H1 (cell line): ENCODE measurements at regions not wholly inside any gene's neighbourhood (a gene's known extent, or its start where the extent isn't known, plus 50 kb on each side); places are given as distances from the start of the nearest gene placed in this dataset.

ENCODE experiments used
- CTCF ChIA-PET: fragments of 300-600 bp; sonication (Branson Sonifier 250); formaldehyde crosslinking; loops from one replicate; lab custom pipeline; 2021; ENCODE audit not compliant: partially characterized antibody; lab: Charles Lee
- POLR2A ChIA-PET: fragments of 300-600 bp; sonication (Branson Sonifier 250); formaldehyde crosslinking; loops from one replicate; lab custom pipeline; 2021; ENCODE audit warnings: inconsistent platforms; ENCODE audit not compliant: partially characterized antibody; lab: Charles Lee
- DNase-seq, 2 experiments: peaks; one replicate each; pipeline versions ENCODE4 v3.0.0 to v3.0.0-alpha.2; 2010 to 2022; ENCODE audit warnings: low spot score in 2 of 2, low read depth in 1 of 2, mixed read lengths in 1 of 2
- FAIRE-seq: peaks from 2 replicates; lab custom pipeline; 2011; peaks lifted over from hg19 to GRCh38; lab: Jason Lieb, UNC
- H2AFZ ChIP-seq: 2 replicates; pipeline ENCODE4 v1.8.1; 2012; ENCODE audit warnings: low read length, inconsistent platforms
- H2AK5ac ChIP-seq: 2 replicates; pipeline ENCODE4 v1.6.1; 2013; ENCODE audit warnings: low read depth, low read length
- H2BK120ac ChIP-seq: replicated peaks from 2 replicates; pipeline ENCODE3; 2013; ENCODE audit warnings: low read depth, low read length, inconsistent platforms
- H2BK12ac ChIP-seq: 2 replicates; pipeline ENCODE4 v1.6.1; 2013; ENCODE audit warnings: low read depth, low read length
- H2BK15ac ChIP-seq: 2 replicates; pipeline ENCODE4 v1.6.1; 2013; ENCODE audit warnings: low read length
- H2BK20ac ChIP-seq: 2 replicates; pipeline ENCODE4 v1.6.1; 2013; ENCODE audit warnings: low read length
- H2BK5ac ChIP-seq: 2 replicates; pipeline ENCODE4 v1.6.1; 2013; ENCODE audit warnings: low read depth, low read length
- H3K14ac ChIP-seq: 2 replicates; pipeline ENCODE4 v1.6.1; 2013; ENCODE audit warnings: inconsistent platforms; ENCODE audit not compliant: insufficient read length
- H3K18ac ChIP-seq: 2 replicates; pipeline ENCODE4 v1.6.1; 2013; ENCODE audit warnings: low read length; ENCODE audit errors: extremely low read depth
- H3K23ac ChIP-seq: 2 replicates; pipeline ENCODE4 v1.6.1; 2013; ENCODE audit warnings: inconsistent platforms; ENCODE audit not compliant: insufficient read length
- H3K23me2 ChIP-seq: 2 replicates; pipeline ENCODE4 v1.6.1; 2013; ENCODE audit warnings: low read depth, low read length
- H3K27ac ChIP-seq: 2 replicates; pipeline ENCODE4 v1.6.1; 2011; ENCODE audit warnings: low read depth, low read length, inconsistent platforms
- H3K27me3 ChIP-seq, 4 experiments: replicated peaks in 1 of 4; 1 replicate in 1 of 4; 2 replicates in 3 of 4; pipeline versions ENCODE4 v1.6.1 to v1.8.1; 2011 to 2013; ENCODE audit warnings: low read length in 3 of 4, mild to moderate bottlenecking in 3 of 4, inconsistent platforms in 2 of 4, mixed read lengths in 2 of 4, moderate library complexity in 1 of 4; ENCODE audit not compliant: control insufficient read depth in 3 of 4, insufficient read depth in 3 of 4; ENCODE audit errors: extremely low read depth in 1 of 4
- H3K36me3 ChIP-seq, 4 experiments: 2 replicates each; pipeline versions ENCODE4 v1.6.1 to v1.8.1; 2011 to 2013; ENCODE audit warnings: mild to moderate bottlenecking in 4 of 4, low read length in 3 of 4, moderate library complexity in 2 of 4, control low read depth in 1 of 4, inconsistent platforms in 1 of 4; ENCODE audit not compliant: insufficient read depth in 4 of 4, control insufficient read depth in 2 of 4
- H3K4ac ChIP-seq: replicated peaks from 2 replicates; pipeline ENCODE3; 2013; ENCODE audit warnings: low read length, low read depth, mixed read lengths, inconsistent platforms; ENCODE audit not compliant: insufficient read length
- H3K4me1 ChIP-seq, 4 experiments: replicated peaks in 1 of 4; 1 replicate in 1 of 4; 2 replicates in 3 of 4; pipeline versions ENCODE4 v1.6.1 to v1.8.1; 2011 to 2013; ENCODE audit warnings: low read length in 3 of 4, inconsistent platforms in 2 of 4, mixed read lengths in 1 of 4; ENCODE audit not compliant: insufficient read depth in 4 of 4, control insufficient read depth in 3 of 4
- H3K4me2 ChIP-seq, 2 experiments: 2 replicates each; pipeline versions ENCODE4 v1.6.1 to v1.8.1; 2011 to 2013; ENCODE audit warnings: low read depth in 2 of 2, low read length in 2 of 2, control low read depth in 1 of 2, inconsistent platforms in 1 of 2, mild to moderate bottlenecking in 1 of 2; ENCODE audit not compliant: insufficient read depth in 1 of 2
- H3K4me3 ChIP-seq, 4 experiments: fragments of 200-600, 300-600 bp in 1 of 4; sonication (generic), shearing (Covaris generic), sonication (Bioruptor Twin) in 1 of 4; 2 replicates each; pipeline versions ENCODE4 v1.5.1 to v1.8.1; 2011 to 2016; ENCODE audit warnings: low read length in 4 of 4, low read depth in 3 of 4, control low read depth in 2 of 4, inconsistent platforms in 2 of 4, mild to moderate bottlenecking in 2 of 4, mixed read lengths in 1 of 4, moderate library complexity in 1 of 4; ENCODE audit not compliant: insufficient read depth in 2 of 4; ENCODE audit errors: extremely low read depth in 1 of 4
- H3K56ac ChIP-seq: replicated peaks from 2 replicates; pipeline ENCODE3; 2013; ENCODE audit warnings: low read depth, mild to moderate bottlenecking, mixed read lengths, low read length, inconsistent platforms; ENCODE audit not compliant: insufficient read length
- H3K79me1 ChIP-seq: 2 replicates; pipeline ENCODE4 v1.6.1; 2013; ENCODE audit warnings: low read depth, low read length, control low read depth
- H3K79me2 ChIP-seq, 2 experiments: 2 replicates each; pipeline versions ENCODE4 v1.6.1 to v1.8.1; 2012 to 2013; ENCODE audit warnings: low read length in 2 of 2, mild to moderate bottlenecking in 2 of 2, inconsistent platforms in 1 of 2; ENCODE audit not compliant: insufficient read depth in 2 of 2, control insufficient read depth in 1 of 2
- H3K9ac ChIP-seq, 4 experiments: replicated peaks in 1 of 4; 1 replicate in 1 of 4; 2 replicates in 3 of 4; pipeline versions ENCODE4 v1.6.1 to v1.8.1; 2011 to 2013; ENCODE audit warnings: low read depth in 3 of 4, low read length in 3 of 4, control low read depth in 2 of 4, mild to moderate bottlenecking in 2 of 4, moderate library complexity in 2 of 4, inconsistent platforms in 1 of 4; ENCODE audit errors: extremely low read depth in 1 of 4
- H3K9me3 ChIP-seq, 2 experiments: 2 replicates each; pipeline versions ENCODE4 v1.6.1 to v1.8.1; 2012 to 2013; ENCODE audit warnings: mild to moderate bottlenecking in 2 of 2, moderate library complexity in 2 of 2, control low read depth in 1 of 2, inconsistent platforms in 1 of 2, low read depth in 1 of 2, low read length in 1 of 2, mixed read lengths in 1 of 2; ENCODE audit not compliant: insufficient read depth in 2 of 2
- H4K20me1 ChIP-seq, 2 experiments: replicated peaks in 1 of 2; 2 replicates each; pipeline versions ENCODE3 to v1.8.1; 2011 to 2013; ENCODE audit warnings: inconsistent platforms in 2 of 2, low read length in 2 of 2, mild to moderate bottlenecking in 1 of 2; ENCODE audit not compliant: insufficient read depth in 2 of 2, control insufficient read depth in 1 of 2
- H4K5ac ChIP-seq: 2 replicates; pipeline ENCODE4 v1.6.1; 2013; ENCODE audit warnings: low read length, low read depth, mixed read lengths, inconsistent platforms; ENCODE audit not compliant: insufficient read length
- H4K8ac ChIP-seq: 2 replicates; pipeline ENCODE4 v1.8.0; 2013; ENCODE audit warnings: mild to moderate bottlenecking, moderate library complexity, low read length, inconsistent platforms; ENCODE audit not compliant: insufficient read depth; ENCODE audit errors: extremely low read depth
- H4K91ac ChIP-seq: replicated peaks from 2 replicates; pipeline ENCODE3; 2013; ENCODE audit warnings: low read length, mixed read lengths, inconsistent platforms; ENCODE audit not compliant: insufficient read length
- CREB1 ChIP-seq: IDR thresholded peaks from 2 replicates; pipeline ENCODE4 v1.6.1; 2012; ENCODE audit warnings: inconsistent platforms
- KDM4A ChIP-seq: IDR thresholded peaks from one replicate; pipeline ENCODE4 v1.7.1; 2012; ENCODE audit warnings: low read depth, mild to moderate bottlenecking, moderate library complexity, low read length, inconsistent platforms; ENCODE audit not compliant: severe bottlenecking
- WGBS, 2 experiments: shearing (Covaris generic) in 1 of 2; methylation state at CpG; one replicate each; pipeline versions ENCODE4 v1.1.6 to v1.1.7; 2013 to 2015; ENCODE audit warnings: low lambda C conversion rate in 2 of 2, mixed read lengths in 2 of 2, inconsistent platforms in 1 of 2, low coverage in 1 of 2, missing lambda C conversion rate in 1 of 2; ENCODE audit not compliant: insufficient replicate concordance in 2 of 2, insufficient coverage in 1 of 2, insufficient read length in 1 of 2; ENCODE audit errors: extremely low coverage in 1 of 2, missing lambda C conversion rate in 1 of 2; 5-methylcytosine and 5-hydroxymethylcytosine counted together

DNA sequence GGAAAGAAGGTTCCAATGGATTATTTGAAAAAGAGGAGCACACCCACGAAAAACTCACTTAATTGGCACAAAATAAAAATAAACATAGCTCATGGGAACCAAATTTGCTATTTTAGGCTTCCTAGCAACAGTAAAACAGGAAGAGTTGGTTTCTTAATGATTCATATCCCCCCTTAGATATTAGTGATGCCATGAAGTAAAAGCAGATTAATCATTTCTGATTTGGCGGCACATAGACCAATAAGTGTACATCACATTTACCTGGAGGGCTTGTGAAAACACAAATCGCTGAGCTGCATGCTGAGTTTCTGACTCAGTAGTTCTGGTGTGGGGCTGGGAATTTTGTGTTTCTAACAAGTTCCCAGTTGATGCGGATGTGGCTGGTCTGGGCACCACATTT is 260.4 kb downstream of the SLC4A3 start:
- H2BK20ac ChIP-seq, result no peak overlapping the region
- no peaks in the 10 kb centered on the region for H4K20me1 ChIP-seq
- no peaks in the 10 kb centered on the region for H3K79me2 ChIP-seq
- no peak overlapping the region for H2BK12ac ChIP-seq
- FAIRE-seq (no peak), DNase-seq (no peak)
- no peak overlapping the region for H3K9ac ChIP-seq
- WGBS, 2 experiments, result 90% methylated on average over 4 of the region's 4 CpGs; no CpG with 5 or more reads in 1 of the 2 experiments
- no peak overlapping the region for H4K5ac ChIP-seq
- no peak overlapping the region for H2AK5ac ChIP-seq
- H3K27me3 ChIP-seq, result no peaks in the 10 kb centered on the region; a peak in 1 of 7 replicates
- no peaks in the 10 kb centered on the region for H3K79me1 ChIP-seq
- no peaks in the 10 kb centered on the region for H3K36me3 ChIP-seq
- no peak overlapping the region for H2BK5ac ChIP-seq
- no peak overlapping the region for H2BK120ac ChIP-seq
- H3K4me2 ChIP-seq, result no peak overlapping the region
- H3K14ac ChIP-seq, result no peak overlapping the region
- H2AFZ ChIP-seq, result no peak overlapping the region
- no peak overlapping the region for H3K4ac ChIP-seq
- no peak overlapping the region for H3K27ac ChIP-seq
- no peak overlapping the region for H3K23ac ChIP-seq
- no peak overlapping the region for H2BK15ac ChIP-seq
- ChIA-PET CTCF (interaction anchor here (1.6 to 2.4 kb wide), 2 partner anchors 17 to 100 kb away, joined by 3 to 6 read pairs; no protein-coding TSS in a partner anchor), POLR2A (no interaction called here)
- no peak overlapping the region for H3K56ac ChIP-seq
- TF ChIP-seq KDM4A, result no peak
- no peak for TF ChIP-seq CREB1
- no peaks in the 10 kb centered on the region for H3K9me3 ChIP-seq
- H3K4me3 ChIP-seq, result no peak overlapping the region
- no peak overlapping the region for H4K91ac ChIP-seq
- no peaks in the 10 kb centered on the region for H3K4me1 ChIP-seq
- no peaks in the 10 kb centered on the region for H3K23me2 ChIP-seq
- no peak overlapping the region for H4K8ac ChIP-seq
- no peak overlapping the region for H3K18ac ChIP-seq
